WTC11 (cell line): ENCODE measurements at regions not wholly inside any gene's neighbourhood (a gene's known extent, or its start where the extent isn't known, plus 50 kb on each side); places are given as distances from the start of the nearest gene placed in this dataset.

Experiments
- ATAC-seq: fragments of 200-7000 bp; cut with Tn5 transposase; 2 replicates; pipeline ENCODE4 v1.10.0; 2021; ENCODE audit warnings: mild to moderate bottlenecking, moderate library complexity
- CTCF ChIA-PET: fragments of 300-600 bp; sonication (Branson Sonifier 250); formaldehyde crosslinking; loops from one replicate; lab custom pipeline; 2021; ENCODE audit warnings: antibody characterized with exemption; lab: Charles Lee
- POLR2A ChIA-PET: fragments of 350-600 bp; sonication (Branson Sonifier 250); formaldehyde crosslinking; loops from one replicate; lab custom pipeline; 2021; ENCODE audit warnings: antibody characterized with exemption; lab: Charles Lee
- DNase-seq: peaks from one replicate; pipeline ENCODE4 v3.0.0; 2021; ENCODE audit warnings: low spot score
- H3K27ac Mint-ChIP-seq: 2 replicates; pipeline ENCODE4 v1.8.0; 2021; ENCODE audit warnings: mixed read lengths
- H3K27me3 Mint-ChIP-seq: 2 replicates; pipeline ENCODE4 v1.8.0; 2021; ENCODE audit warnings: low read depth, mild to moderate bottlenecking, moderate library complexity, mixed read lengths
- H3K36me3 Mint-ChIP-seq: 2 replicates; pipeline ENCODE4 v1.8.0; 2021; ENCODE audit warnings: mixed read lengths
- H3K4me1 Mint-ChIP-seq: 2 replicates; pipeline ENCODE4 v1.8.0; 2022; ENCODE audit warnings: mixed read lengths
- H3K4me3 Mint-ChIP-seq: 2 replicates; pipeline ENCODE4 v1.8.0; 2021; ENCODE audit warnings: mild to moderate bottlenecking, moderate library complexity, mixed read lengths
- H3K9me3 Mint-ChIP-seq: 2 replicates; pipeline ENCODE4 v1.8.0; 2021; ENCODE audit warnings: mixed read lengths
- AFF4 ChIP-seq: sonication (generic); formaldehyde crosslinking; IDR thresholded peaks from 2 replicates; pipeline ENCODE4 v1.8.1; 2023; ENCODE audit warnings: mild to moderate bottlenecking, missing genetic modification reagents, borderline replicate concordance
- AR ChIP-seq: fragments of 250-450 bp; sonication (Bioruptor Pico); IDR thresholded peaks from 2 replicates; pipeline ENCODE4 v1.9.0; 2021; ENCODE audit warnings: mild to moderate bottlenecking
- CDX4 ChIP-seq: fragments of 250-450 bp; sonication (Bioruptor Pico); IDR thresholded peaks from 2 replicates; pipeline ENCODE4 v1.9.0; 2021; ENCODE audit warnings: moderate library complexity, mild to moderate bottlenecking, inconsistent platforms, borderline replicate concordance
- EMX1 ChIP-seq: fragments of 250-450 bp; sonication (Bioruptor Pico); IDR thresholded peaks from 2 replicates; pipeline ENCODE4 v1.8.0; 2021; ENCODE audit warnings: mild to moderate bottlenecking
- ESRRA ChIP-seq: sonication (generic); formaldehyde crosslinking; IDR thresholded peaks from 2 replicates; pipeline ENCODE4 v1.8.1; 2022; ENCODE audit warnings: mild to moderate bottlenecking, missing genetic modification reagents, borderline replicate concordance
- FOXJ3 ChIP-seq: sonication (generic); formaldehyde crosslinking; IDR thresholded peaks from 2 replicates; pipeline ENCODE4 v1.9.0; 2021; ENCODE audit warnings: missing genetic modification reagents, mild to moderate bottlenecking, borderline replicate concordance
- GABPB1 ChIP-seq: sonication (generic); formaldehyde crosslinking; IDR thresholded peaks from 2 replicates; pipeline ENCODE4 v1.8.1; 2023; ENCODE audit warnings: mild to moderate bottlenecking, missing genetic modification reagents
- GRHL2 ChIP-seq: fragments of 250-450 bp; sonication (Bioruptor Pico); IDR thresholded peaks from 2 replicates; pipeline ENCODE4 v1.8.0; 2022; ENCODE audit warnings: mild to moderate bottlenecking, moderate library complexity; ENCODE audit not compliant: insufficient replicate concordance, severe bottlenecking
- NR1H2 ChIP-seq: sonication (generic); formaldehyde crosslinking; IDR thresholded peaks from 2 replicates; pipeline ENCODE4 v1.9.0; 2021; ENCODE audit warnings: mild to moderate bottlenecking, moderate library complexity, missing genetic modification reagents
- PRRX2 ChIP-seq: fragments of 250-450 bp; sonication (Bioruptor Pico); IDR thresholded peaks from 2 replicates; pipeline ENCODE4 v1.8.0; 2021; ENCODE audit warnings: mild to moderate bottlenecking
- RELA ChIP-seq: sonication (generic); formaldehyde crosslinking; IDR thresholded peaks from 2 replicates; pipeline ENCODE4 v1.8.1; 2022; ENCODE audit warnings: missing genetic modification reagents, mild to moderate bottlenecking, borderline replicate concordance
- TCF7 ChIP-seq: sonication (generic); formaldehyde crosslinking; IDR thresholded peaks from 2 replicates; pipeline ENCODE4 v1.8.0; 2022; ENCODE audit warnings: mild to moderate bottlenecking, low read depth, missing genetic modification reagents, moderate library complexity
- TEAD1 ChIP-seq: sonication (generic); formaldehyde crosslinking; IDR thresholded peaks from 2 replicates; pipeline ENCODE4 v1.8.0; 2022; ENCODE audit warnings: mild to moderate bottlenecking, missing genetic modification reagents
- TP53 ChIP-seq: sonication (generic); formaldehyde crosslinking; IDR thresholded peaks from 2 replicates; pipeline ENCODE4 v1.8.1; 2023; ENCODE audit warnings: mild to moderate bottlenecking, missing genetic modification reagents
- USF2 ChIP-seq: sonication (generic); formaldehyde crosslinking; IDR thresholded peaks from 2 replicates; pipeline ENCODE4 v1.8.1; 2023; ENCODE audit warnings: mild to moderate bottlenecking, missing genetic modification reagents, moderate library complexity
- ZNF532 ChIP-seq: fragments of 250-450 bp; sonication (Bioruptor Pico); IDR thresholded peaks from 2 replicates; pipeline ENCODE4 v1.9.0; 2021; ENCODE audit warnings: mild to moderate bottlenecking, borderline replicate concordance

GRCh38 chr6:44025226-44025625 is 102.0 kb downstream of the MRPL14 start (continued):
- TF ChIP-seq GABPB1 (CRISPR knock-in tag) = no peak

- ChIA-PET POLR2A (no interaction called here), CTCF (interaction anchor here (1.0 to 1.6 kb wide), 4 partner anchors 39 to 71 kb away, joined by 3 to 5 read pairs (median 3); no protein-coding TSS in a partner anchor)
- DNase-seq (no peak), ATAC-seq (no peak)
- H3K27me3 Mint-ChIP-seq = no peaks in the 10 kb centered on the region
- H3K27ac Mint-ChIP-seq = no peak overlapping the region
- no peaks in the 10 kb centered on the region for H3K9me3 Mint-ChIP-seq
- no peaks in the 10 kb centered on the region for H3K4me1 Mint-ChIP-seq
- TF ChIP-seq ESRRA (CRISPR knock-in tag) = no peak
- no peak for TF ChIP-seq CDX4
- no peak for TF ChIP-seq ZNF532 (CRISPR knock-in tag)
- TF ChIP-seq FOXJ3 (CRISPR knock-in tag) = no peak
- no peak for TF ChIP-seq EMX1
- no peak for TF ChIP-seq RELA (CRISPR knock-in tag)
- no peak for TF ChIP-seq AFF4 (CRISPR knock-in tag)
- no peak for TF ChIP-seq NR1H2 (CRISPR knock-in tag)
- TF ChIP-seq TP53 (CRISPR knock-in tag) = no peak
- no peak for TF ChIP-seq TCF7 (CRISPR knock-in tag)
- TF ChIP-seq PRRX2 (CRISPR knock-in tag) = no peak
- TF ChIP-seq TEAD1 (CRISPR knock-in tag) = no peak
- TF ChIP-seq AR (CRISPR knock-in tag) = no peak
- no peak for TF ChIP-seq USF2 (CRISPR knock-in tag)
- TF ChIP-seq GRHL2 (CRISPR knock-in tag) = no peak
- H3K4me3 Mint-ChIP-seq = no peak overlapping the region
- no peaks in the 10 kb centered on the region for H3K36me3 Mint-ChIP-seq
Observed at GRCh38 chr6:44024574-44025219, 102.6 kb downstream of the MRPL14 start.
